Gastrocnemius medialis (tissue), 4 donors: ENCODE measurements at regions not wholly inside any gene's neighbourhood (a gene's known extent, or its start where the extent isn't known, plus 50 kb on each side); places are given as distances from the start of the nearest gene placed in this dataset.

ENCODE experiments used
- POLR2A ChIP-seq, 2 donors: fragments of 450-650 bp; IDR thresholded peaks; one replicate each; pipeline ENCODE4 v1.6.1; 2017; ENCODE audit warnings: antibody characterized with exemption in 2 of 2, mild to moderate bottlenecking in 2 of 2, moderate library complexity in 2 of 2
- TF ChIP-seq, protein P1 (sequence below), 5 experiments: fragments of 450-650 bp in 3 of 5; fragments of 200-600 bp in 2 of 5; sonication (generic) in 2 of 5; IDR thresholded peaks in 4 of 5; conservative IDR thresholded peaks in 1 of 5; 1 replicate in 4 of 5; 2 replicates in 1 of 5; pipeline ENCODE4 v1.5.1; 2016 to 2019; ENCODE audit warnings: antibody characterized with exemption in 5 of 5, mild to moderate bottlenecking in 3 of 5, moderate library complexity in 3 of 5

DNA sequence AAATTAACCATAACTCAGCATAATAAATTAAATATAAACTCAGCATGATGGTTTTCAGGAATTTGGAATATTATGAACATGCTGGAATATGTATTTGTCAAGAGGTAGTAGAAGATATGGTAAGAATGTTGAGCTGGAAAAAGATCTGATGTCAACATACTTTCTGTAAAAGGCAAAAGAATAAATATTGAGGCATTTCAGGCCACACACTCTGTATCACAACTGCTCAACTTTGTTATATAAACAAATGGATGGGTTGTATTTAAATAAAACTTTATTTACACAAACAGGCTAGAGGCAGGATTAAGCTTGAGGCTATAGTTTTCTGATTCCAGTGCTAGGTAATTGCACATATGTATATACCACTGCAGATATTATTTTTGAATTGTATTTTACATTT is 1409.4 kb downstream of the MRPL39 start:
- TF ChIP-seq, protein P1, sequence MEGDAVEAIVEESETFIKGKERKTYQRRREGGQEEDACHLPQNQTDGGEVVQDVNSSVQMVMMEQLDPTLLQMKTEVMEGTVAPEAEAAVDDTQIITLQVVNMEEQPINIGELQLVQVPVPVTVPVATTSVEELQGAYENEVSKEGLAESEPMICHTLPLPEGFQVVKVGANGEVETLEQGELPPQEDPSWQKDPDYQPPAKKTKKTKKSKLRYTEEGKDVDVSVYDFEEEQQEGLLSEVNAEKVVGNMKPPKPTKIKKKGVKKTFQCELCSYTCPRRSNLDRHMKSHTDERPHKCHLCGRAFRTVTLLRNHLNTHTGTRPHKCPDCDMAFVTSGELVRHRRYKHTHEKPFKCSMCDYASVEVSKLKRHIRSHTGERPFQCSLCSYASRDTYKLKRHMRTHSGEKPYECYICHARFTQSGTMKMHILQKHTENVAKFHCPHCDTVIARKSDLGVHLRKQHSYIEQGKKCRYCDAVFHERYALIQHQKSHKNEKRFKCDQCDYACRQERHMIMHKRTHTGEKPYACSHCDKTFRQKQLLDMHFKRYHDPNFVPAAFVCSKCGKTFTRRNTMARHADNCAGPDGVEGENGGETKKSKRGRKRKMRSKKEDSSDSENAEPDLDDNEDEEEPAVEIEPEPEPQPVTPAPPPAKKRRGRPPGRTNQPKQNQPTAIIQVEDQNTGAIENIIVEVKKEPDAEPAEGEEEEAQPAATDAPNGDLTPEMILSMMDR (IDR thresholded peaks at IDR 0.05 in 4 of 5, conservative IDR thresholded peaks at IDR 0.05 in 1 of 5): no peak
- no peak for TF ChIP-seq POLR2A (IDR thresholded peaks at IDR 0.05)
